ENCODE measurements at regions not wholly inside any gene's neighbourhood (a gene's known extent, or its start where the extent isn't known, plus 50 kb on each side); places are given as distances from the start of the nearest gene placed in this dataset.
"Not testable (repeated sequence)": the region's sequence is repeated elsewhere in the genome, so short reads cannot be mapped to it uniquely, and the experiment has no call there.

DNA sequence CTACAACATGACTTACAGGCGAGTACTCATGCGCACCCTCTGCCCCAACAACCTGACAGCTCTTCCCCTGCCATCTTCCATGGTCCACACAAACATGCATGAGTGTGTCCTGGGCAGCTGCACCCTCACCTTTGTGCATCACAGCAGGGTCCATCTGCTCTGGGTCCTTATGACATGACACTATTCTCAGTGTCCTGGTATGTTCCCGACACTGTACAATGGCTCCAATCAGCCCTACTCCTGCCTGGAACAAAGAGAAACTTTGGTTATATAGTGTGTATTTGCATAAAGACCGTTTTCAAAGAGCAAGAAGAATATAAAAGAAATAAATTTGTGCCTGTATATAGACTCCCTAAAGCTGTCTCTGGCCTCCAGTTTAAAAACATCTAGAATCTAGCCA is 1679.2 kb downstream of the SPATA31A7 start:
- FAIRE-seq; DNase-seq (ENCODE audit: extremely low spot score, insufficient read length, low read depth): not testable (repeated sequence)

DNA sequence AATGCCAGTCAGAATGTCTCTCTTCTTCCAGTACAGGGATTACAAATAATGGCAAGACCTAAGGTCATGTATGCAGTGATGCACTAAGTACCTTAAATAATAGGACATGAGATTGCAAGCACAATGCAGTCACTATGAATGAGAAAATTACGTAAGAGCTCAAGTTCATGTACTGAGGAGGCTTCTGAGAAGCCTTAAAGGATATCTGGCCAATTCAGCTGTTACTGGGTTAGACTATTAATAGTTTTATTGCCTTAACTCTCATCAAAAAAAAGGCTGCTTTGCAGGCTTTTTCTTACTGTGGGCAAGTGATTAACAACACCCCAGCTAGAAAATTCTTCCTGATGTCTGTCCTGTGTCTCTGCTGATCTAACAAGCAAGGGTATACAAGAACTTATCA is 1681.9 kb downstream of the SPATA31A7 start:
- DNase-seq (ENCODE audit: extremely low spot score, insufficient read length, low read depth); FAIRE-seq: not testable (repeated sequence)

DNA sequence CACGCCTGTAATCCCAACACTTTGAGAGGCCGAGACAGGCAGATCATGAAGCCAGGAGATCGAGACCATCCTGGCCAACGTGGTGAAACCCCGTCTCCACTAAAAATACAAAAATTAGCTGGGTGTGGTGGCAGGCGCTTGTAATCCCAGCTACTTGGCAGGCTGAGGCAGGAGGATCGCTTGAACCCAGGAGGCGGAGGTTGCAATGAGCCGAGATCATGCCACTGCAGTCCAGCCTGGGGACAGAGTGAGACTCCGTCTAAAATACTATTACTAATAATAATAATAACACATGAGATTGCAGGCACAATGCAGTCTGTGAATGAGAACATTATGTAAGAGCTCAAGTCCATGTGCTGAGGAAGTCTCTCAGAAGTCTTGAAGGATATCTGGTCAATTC is 1684.4 kb downstream of the SPATA31A7 start:
- DNase-seq (ENCODE audit: extremely low spot score, insufficient read length, low read depth); FAIRE-seq: not testable (repeated sequence)

DNA sequence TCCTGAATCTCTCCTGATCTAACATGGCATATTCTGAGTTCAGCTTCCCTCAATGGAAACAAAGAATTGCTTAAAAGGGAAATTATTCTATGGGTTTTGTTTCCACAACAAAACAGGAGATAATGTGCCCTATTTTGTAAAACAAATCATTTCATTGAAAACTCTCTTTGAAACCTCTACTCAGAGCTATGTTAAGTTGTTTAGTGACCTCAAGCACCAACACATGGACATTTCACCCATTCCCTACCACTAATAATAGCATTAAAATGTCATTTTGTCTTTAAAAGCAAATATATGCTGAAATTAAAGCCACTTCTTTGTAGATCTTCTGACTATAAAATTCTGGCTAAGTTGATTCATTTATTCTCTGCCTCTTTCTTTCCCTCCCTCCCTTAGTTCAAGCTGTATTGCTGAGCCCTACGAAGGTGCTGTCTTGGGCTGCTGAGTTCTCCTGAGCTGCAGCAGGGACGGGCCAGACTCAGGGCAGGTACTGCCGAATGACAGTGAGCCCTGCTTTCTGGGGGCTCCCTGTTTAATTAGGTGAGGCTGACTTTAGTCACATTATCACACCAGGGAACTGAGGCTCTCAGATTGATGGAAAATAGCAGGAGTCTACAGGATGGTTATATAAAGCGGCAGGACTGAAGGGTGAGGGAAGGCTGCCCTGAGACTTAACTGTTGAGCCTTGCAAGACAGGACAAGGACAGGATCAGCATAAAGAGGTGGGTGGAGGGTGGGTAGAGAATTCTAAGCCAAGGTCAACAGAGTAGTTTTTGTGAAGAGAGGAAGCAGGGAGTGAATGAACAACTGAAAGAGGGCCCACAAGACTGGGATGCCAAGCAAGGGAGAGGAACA is 1685.1 kb downstream of the SPATA31A7 start:
- DNase-seq (ENCODE audit: extremely low spot score, insufficient read length, low read depth); FAIRE-seq: not testable (repeated sequence)

DNA sequence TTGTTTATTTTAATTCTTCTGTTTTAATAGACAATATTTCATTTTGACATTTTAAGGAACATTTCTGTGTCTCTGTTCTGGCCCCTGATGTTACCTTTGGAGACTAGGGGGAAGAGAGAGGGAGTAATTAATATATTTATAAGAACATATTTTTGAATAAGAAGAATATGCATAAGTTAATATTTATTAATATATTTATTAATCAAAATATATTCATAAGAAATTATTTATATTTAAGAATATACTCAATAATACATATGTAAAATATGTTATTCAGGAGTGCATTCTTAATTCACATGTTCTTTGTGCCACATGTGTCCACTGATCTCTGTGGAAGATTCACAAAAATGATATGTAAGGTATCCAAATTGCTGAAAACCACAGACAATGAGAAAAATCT is 1687.7 kb downstream of the SPATA31A7 start:
- DNase-seq (ENCODE audit: extremely low spot score, insufficient read length, low read depth); FAIRE-seq: not testable (repeated sequence)

DNA sequence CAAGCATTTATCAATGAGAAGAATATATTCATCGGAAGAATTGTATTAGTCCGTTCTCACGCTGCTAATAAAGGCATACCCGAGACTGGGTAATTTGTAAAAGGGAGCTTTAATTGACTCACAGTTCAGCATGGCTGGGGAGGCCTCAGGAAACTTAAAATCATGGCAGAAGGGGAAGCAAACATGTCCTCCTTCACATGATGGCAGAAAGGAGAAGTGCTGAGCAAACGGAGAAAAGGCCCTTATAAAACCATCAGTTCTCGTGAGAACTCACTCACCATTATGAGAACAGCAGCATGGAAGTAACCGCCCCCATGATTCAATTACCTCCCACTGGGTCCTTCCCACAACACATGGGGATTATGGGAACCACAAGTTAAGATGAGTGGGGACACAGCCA is 1688.2 kb downstream of the SPATA31A7 start:
- not testable (repeated sequence) for FAIRE-seq; DNase-seq (ENCODE audit: extremely low spot score, insufficient read length, low read depth)

DNA sequence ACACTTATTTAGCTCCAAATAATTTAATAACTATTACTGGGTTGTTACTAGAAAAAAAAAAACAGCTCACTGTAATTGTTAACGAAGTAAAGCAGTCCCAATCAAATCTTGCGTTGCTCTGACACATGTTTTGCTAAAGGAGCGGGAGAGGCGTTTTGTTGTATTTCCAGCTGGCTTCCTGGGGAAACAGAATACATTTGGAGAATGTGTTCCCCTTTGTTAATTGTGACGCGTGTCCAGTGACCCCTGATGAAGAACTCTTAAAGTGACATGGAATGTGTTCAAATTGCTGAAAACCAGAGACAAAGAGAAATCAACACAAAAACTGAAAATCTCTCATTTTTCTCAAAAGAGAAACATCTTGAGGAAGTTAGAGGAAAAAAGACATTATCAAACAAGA is 1690.6 kb downstream of the SPATA31A7 start:
- DNase-seq (ENCODE audit: extremely low spot score, insufficient read length, low read depth); FAIRE-seq: not testable (repeated sequence)

DNA sequence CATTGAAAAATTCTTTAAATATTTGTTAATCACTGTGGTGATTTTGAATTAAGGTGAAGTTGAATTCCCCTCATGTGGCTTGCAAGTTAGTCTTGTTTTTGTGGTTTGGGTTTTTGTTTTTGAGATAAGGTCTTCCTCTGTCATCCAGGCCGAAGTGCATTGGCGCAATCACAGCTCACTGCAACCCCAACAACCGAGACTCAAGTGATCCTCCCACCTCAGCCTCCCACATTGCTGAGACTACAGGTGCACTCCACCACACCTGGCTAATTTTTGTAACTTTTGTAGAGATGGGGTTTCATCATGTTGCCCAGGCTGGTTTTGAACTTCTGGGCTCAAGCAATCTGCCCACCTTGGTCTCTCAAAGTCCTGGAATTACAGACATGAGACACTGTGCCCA is 1691.1 kb downstream of the SPATA31A7 start:
- not testable (repeated sequence) for DNase-seq (ENCODE audit: extremely low spot score, insufficient read length, low read depth); FAIRE-seq

DNA sequence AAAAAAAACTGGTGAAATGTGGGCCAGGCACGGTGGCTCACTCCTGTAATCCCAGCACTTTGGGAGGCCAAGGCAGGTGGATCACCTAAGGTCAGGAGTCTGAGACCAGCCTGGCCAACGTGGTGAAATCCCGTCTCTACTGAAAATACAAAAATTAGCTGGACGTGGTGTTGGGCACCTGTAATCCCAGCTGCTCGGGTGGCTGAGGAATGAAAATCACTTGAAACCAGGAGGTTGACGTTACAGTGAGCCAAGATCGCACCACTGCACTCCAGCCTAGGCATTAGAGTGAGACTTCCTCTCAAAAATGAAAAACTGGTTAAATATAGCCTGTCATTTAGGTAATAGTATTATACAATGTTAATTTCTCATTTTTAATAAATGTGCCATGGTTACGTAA is 1692.0 kb downstream of the SPATA31A7 start:
- not testable (repeated sequence) for DNase-seq (ENCODE audit: extremely low spot score, insufficient read length, low read depth); FAIRE-seq

DNA sequence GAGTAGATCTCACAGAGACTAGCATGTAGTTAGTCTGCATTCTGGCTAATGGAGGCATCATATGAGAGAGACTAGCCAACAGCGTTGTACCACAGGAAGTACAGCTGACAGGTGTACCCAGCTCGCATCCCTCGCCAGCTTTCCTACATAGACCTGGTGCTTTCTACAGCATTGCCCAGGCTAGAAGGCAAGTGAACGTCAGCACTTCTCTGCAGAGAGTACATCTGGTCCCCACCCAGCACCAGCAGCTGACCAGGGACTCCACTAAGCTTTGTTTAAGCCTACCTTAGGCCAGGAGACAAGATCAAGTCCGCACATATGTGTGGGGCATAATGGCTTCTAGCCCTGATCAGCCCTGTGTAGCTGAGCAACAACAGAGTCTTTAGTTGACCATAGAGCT is 1692.9 kb downstream of the SPATA31A7 start:
- FAIRE-seq; DNase-seq (ENCODE audit: extremely low spot score, insufficient read length, low read depth): not testable (repeated sequence)

DNA sequence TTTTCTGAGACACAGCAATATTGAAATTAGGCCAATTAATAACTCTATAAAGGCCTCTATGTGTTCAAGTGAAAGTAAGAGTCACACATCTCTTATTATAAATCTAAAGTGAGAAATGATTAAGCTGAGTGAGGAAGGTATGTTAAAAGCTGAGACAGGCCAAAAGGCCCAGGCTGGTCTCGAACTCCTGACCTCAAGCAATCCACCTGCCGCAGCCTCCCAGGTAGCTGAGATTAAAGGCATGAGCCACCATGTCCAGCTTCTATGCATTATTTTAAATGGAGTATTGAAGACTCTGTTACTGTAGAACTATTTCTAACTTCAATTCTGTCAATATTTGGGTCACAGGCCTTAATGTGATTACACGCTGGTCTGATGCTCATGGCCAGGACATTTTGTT is 1706.9 kb downstream of the SPATA31A7 start:
- not testable (repeated sequence) for DNase-seq (ENCODE audit: extremely low spot score, insufficient read length, low read depth); FAIRE-seq

DNA sequence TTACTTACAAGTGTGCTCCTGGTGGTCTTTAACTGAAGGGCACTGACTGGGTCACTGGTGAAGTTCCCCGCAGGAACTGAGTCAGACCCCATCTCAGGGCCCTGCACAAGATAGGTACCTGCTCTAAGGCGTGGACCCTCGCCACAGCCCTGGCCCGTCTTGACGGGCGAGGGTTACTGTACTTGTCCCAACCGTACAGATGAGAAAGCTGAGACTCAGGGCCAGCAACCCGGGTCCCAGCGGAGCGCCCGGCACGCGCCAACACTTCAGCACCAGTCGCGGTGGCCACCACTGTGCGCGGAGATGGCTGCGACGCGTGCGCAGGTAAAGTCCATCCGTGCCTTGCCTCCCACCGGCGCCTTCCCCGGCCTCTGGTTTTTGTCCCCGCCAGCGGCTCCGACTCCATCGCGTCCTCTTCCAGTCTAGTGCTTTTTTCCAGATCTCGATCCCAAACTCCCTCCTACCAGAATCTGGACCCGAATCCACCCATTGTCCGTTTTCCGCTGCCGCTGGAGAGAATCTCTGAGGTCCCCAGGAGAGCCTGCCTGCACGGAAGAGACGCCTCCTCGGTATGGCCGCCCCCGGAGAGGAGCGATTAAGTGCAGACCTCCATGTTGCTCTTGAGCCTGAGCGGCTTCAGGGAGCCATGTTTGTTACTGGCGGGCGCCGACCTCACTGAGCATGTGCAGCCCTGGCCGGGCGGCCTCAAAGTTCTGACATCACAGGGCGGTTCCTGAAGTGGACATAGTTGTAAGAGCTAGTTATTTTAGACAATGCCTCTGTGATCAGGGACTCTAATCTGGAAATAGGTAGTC is 1707.8 kb downstream of the SPATA31A7 start:
- not testable (repeated sequence) for FAIRE-seq; DNase-seq (ENCODE audit: extremely low spot score, insufficient read length, low read depth)

DNA sequence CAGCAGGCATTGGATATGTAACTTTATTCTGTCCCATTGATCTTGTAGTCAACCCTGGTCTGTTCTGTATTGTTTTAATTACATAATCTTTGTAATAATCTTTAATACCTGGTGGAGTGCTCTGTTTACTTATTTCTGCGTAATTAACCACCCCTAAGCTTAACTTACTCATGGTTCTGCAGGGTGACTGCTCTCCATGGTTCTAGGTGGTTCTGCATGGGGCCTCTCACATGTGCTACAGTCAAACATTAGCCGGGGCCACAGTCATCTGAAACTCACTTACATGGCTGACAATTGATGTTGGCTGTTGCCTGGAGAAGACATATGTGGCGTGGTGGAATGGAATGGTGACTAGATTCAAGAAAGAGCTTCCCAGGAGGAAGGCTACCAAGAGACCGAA is 1709.8 kb downstream of the SPATA31A7 start:
- not testable (repeated sequence) for FAIRE-seq; DNase-seq (ENCODE audit: extremely low spot score, insufficient read length, low read depth)

DNA sequence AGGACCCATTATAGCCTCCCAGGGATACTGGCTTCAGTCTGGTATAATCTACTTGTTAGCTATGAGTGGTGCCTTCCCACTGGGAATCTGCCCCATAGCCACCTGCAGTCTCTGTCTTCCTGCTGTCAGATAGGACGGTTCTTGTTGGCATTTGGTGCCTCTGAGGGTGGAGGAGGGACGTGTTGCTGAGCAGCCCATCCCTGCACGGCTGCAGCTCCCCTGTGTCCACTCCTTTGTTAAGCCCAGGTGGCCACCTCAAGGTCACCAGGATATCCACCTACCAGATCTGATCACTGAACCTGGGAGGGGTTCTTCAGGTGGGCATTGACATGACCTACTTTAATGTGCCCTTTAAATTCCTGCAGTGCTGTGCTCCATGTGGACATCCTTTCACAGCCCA is 1714.2 kb downstream of the SPATA31A7 start:
- not testable (repeated sequence) for FAIRE-seq

DNA sequence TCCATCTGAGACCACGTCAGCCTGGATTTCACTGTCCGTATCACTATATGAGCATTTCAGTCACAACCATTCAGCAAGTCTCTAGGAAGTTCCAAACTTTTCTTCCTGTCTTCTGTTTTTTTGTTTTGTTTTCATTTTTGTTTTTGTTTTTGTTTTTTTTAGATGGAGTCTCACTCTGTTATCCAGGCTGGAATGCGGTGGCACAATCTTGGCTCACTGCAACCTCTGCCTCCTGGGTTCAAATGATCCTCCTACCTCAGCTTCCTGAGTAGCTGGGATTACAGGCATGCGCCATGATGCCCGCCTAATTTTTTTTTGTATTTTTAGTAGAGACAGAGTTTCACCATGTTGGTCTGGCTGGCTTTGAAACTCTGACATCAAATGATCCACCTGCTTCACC is 1715.9 kb downstream of the SPATA31A7 start:
- FAIRE-seq; DNase-seq (ENCODE audit: extremely low spot score, insufficient read length, low read depth): not testable (repeated sequence)

More for the DNA sequence above, 1714.2 kb downstream of the SPATA31A7 start:
- not testable (repeated sequence) for DNase-seq (ENCODE audit: extremely low spot score, insufficient read length, low read depth)

DNA sequence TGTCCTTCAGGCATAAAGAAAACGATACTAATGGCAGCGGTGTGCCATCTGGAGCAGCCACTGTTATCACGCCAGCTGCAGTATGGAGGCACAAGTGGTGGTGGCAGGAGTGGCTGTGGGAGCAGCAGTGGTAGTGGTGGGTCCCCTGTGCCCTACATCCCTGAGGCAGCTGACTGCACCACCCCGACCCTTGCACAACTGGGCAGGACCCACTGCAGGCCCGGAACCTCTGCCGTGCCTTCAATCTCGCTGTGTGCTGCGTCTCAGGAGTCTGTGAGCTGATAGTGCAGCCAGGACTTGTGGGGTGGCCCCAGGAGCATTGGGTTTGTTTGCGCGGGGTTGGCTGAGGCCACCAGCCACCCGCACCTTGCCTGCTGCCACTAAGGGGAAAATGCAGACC is 1718.0 kb downstream of the SPATA31A7 start:
- not testable (repeated sequence) for DNase-seq (ENCODE audit: extremely low spot score, insufficient read length, low read depth); FAIRE-seq

DNA sequence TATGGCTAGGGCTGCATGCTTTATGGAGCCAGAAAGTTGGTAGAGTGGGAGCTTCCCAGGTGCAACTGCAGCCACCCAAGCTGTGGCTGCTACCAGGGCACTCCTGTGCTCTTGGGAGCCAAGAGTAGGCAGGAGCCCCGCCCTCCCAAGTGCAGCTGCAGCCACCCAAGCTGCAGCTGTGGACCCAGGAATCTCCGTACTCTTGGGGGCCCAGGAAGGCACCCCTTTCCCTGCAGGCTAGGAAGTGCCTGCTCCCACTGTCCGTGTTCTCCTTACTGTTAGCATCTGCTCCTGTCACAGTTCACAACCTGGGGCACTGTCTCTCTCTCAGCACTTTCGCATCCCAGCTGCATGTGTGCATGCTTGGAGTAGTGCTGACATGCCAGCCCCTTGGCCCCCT is 1718.4 kb downstream of the SPATA31A7 start:
- not testable (repeated sequence) for DNase-seq (ENCODE audit: extremely low spot score, insufficient read length, low read depth); FAIRE-seq

DNA sequence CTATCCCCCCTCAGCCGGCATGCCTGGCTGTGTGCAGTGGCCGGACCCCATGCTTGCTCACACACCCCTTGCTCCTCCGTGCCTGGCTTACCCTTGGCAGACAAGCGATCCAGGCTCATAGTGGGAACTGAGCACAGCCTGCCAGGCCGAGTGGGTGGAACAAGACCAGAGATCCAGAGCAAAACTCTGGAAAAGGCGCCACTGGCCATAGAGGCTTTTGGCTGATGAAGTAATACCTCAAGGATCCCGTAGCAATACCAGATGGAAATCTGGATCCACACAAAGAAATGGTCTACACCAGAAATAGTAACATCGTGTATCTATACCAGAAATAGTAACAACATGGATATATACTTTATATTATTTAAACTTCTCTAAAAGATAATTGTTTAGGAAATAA is 1719.6 kb downstream of the SPATA31A7 start:
- FAIRE-seq; DNase-seq (ENCODE audit: extremely low spot score, insufficient read length, low read depth): not testable (repeated sequence)

DNA sequence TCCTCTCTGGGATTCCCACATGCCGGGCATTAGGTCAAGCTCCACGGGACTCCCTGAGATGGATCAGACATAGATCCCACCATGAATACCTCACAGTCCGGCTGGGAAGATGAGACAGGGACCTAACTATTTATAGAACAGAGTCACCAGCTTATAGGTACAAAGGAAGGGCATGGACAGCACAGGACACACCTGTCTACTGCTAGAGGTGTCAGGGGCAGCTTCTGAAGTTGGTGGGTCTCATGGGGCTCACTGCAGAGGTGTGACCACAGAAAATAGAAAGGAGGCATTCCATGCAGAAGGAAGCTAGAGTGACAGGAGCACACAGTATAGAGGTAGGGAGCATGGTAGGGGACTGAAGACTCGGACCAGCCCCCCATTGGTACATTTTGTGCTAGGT is 1722.4 kb downstream of the SPATA31A7 start:
- FAIRE-seq; DNase-seq (ENCODE audit: extremely low spot score, insufficient read length, low read depth): not testable (repeated sequence)

DNA sequence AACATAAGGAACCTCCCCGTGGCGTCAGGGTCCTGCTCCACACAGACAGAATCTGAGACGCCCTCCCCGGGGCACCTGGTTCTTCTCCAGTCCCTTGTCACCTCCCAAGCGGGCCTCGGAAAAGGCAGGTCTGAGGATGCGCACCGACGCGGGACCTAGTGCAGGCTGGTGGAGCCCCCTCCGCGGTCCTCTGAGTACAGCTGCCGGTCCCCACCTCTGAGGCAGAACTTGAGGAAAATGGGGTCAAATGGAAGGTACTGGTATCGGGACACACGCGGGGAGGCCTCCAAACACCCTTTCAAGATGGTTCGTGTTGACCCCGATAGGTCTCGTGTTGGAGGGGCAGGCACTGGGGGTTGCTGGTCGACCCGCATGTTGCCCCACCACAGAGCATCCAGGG is 1725.3 kb downstream of the SPATA31A7 start:
- not testable (repeated sequence) for FAIRE-seq

More for the DNA sequence above, 1725.3 kb downstream of the SPATA31A7 start:
- DNase-seq (ENCODE audit: extremely low spot score, insufficient read length, low read depth), result not testable (repeated sequence)

Measured in GM18507 (cell line).